ENCODE measurements at regions not wholly inside any gene's neighbourhood (a gene's known extent, or its start where the extent isn't known, plus 50 kb on each side); places are given as distances from the start of the nearest gene placed in this dataset.

DNA sequence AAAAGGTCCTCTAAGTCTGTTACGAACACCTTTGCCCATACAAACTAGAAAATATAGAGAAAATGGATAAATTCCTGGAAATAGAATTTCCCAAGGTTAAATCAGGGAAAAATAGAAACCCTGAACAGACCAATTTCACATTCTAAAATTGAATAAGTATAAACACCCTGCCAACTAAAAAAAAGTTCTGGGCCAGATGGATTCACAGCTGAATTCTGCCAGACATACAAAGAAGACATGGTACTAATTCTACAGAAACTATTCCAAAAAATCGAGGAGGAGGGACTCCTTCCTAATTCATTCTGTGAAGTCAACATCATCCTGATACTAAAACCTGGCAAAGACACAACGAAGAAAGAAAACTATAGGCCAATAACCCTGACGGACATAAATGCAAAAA, 400.4 kb upstream of the SEMA3A start:
- no peak for TF ChIP-seq YY1 (IDR thresholded peaks at IDR 0.05; ENCODE audit: low read depth)
- TF ChIP-seq JUND (IDR thresholded peaks at IDR 0.05), result no peak
- no peak for TF ChIP-seq RAD21 (IDR thresholded peaks at IDR 0.05; ENCODE audit: low read length)
- TF ChIP-seq, protein P1, sequence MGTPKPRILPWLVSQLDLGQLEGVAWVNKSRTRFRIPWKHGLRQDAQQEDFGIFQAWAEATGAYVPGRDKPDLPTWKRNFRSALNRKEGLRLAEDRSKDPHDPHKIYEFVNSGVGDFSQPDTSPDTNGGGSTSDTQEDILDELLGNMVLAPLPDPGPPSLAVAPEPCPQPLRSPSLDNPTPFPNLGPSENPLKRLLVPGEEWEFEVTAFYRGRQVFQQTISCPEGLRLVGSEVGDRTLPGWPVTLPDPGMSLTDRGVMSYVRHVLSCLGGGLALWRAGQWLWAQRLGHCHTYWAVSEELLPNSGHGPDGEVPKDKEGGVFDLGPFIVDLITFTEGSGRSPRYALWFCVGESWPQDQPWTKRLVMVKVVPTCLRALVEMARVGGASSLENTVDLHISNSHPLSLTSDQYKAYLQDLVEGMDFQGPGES (IDR thresholded peaks at IDR 0.05; ENCODE audit: low read depth, low read length), result no peak
- TF ChIP-seq, protein P2, sequence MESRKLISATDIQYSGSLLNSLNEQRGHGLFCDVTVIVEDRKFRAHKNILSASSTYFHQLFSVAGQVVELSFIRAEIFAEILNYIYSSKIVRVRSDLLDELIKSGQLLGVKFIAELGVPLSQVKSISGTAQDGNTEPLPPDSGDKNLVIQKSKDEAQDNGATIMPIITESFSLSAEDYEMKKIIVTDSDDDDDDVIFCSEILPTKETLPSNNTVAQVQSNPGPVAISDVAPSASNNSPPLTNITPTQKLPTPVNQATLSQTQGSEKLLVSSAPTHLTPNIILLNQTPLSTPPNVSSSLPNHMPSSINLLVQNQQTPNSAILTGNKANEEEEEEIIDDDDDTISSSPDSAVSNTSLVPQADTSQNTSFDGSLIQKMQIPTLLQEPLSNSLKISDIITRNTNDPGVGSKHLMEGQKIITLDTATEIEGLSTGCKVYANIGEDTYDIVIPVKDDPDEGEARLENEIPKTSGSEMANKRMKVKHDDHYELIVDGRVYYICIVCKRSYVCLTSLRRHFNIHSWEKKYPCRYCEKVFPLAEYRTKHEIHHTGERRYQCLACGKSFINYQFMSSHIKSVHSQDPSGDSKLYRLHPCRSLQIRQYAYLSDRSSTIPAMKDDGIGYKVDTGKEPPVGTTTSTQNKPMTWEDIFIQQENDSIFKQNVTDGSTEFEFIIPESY (IDR thresholded peaks at IDR 0.05; ENCODE audit: borderline replicate concordance, low read depth), result no peak
- no peak for TF ChIP-seq GATA2 (CRISPR knock-in tag; IDR thresholded peaks at IDR 0.05)
- TF ChIP-seq EZH2phosphoT487 (IDR thresholded peaks at IDR 0.05; ENCODE audit: borderline replicate concordance, low read depth), result no peak
- TF ChIP-seq, protein P3, sequence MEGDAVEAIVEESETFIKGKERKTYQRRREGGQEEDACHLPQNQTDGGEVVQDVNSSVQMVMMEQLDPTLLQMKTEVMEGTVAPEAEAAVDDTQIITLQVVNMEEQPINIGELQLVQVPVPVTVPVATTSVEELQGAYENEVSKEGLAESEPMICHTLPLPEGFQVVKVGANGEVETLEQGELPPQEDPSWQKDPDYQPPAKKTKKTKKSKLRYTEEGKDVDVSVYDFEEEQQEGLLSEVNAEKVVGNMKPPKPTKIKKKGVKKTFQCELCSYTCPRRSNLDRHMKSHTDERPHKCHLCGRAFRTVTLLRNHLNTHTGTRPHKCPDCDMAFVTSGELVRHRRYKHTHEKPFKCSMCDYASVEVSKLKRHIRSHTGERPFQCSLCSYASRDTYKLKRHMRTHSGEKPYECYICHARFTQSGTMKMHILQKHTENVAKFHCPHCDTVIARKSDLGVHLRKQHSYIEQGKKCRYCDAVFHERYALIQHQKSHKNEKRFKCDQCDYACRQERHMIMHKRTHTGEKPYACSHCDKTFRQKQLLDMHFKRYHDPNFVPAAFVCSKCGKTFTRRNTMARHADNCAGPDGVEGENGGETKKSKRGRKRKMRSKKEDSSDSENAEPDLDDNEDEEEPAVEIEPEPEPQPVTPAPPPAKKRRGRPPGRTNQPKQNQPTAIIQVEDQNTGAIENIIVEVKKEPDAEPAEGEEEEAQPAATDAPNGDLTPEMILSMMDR (IDR thresholded peaks at IDR 0.05), result no peak
- no peak for TF ChIP-seq RCOR1 (IDR thresholded peaks at IDR 0.05; ENCODE audit: low read length)
- TF ChIP-seq FOSL2 (IDR thresholded peaks at IDR 0.05; ENCODE audit: borderline replicate concordance, low read depth), result no peak
- TF ChIP-seq, protein P4, sequence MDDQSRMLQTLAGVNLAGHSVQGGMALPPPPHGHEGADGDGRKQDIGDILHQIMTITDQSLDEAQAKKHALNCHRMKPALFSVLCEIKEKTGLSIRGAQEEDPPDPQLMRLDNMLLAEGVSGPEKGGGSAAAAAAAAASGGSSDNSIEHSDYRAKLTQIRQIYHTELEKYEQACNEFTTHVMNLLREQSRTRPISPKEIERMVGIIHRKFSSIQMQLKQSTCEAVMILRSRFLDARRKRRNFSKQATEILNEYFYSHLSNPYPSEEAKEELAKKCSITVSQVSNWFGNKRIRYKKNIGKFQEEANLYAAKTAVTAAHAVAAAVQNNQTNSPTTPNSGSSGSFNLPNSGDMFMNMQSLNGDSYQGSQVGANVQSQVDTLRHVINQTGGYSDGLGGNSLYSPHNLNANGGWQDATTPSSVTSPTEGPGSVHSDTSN (IDR thresholded peaks at IDR 0.05), result no peak
- no peak for TF ChIP-seq FOXJ3 (CRISPR knock-in tag; IDR thresholded peaks at IDR 0.05)
- TF ChIP-seq GABPA (IDR thresholded peaks at IDR 0.05; ENCODE audit: low read depth), result no peak
- TF ChIP-seq, protein P5, sequence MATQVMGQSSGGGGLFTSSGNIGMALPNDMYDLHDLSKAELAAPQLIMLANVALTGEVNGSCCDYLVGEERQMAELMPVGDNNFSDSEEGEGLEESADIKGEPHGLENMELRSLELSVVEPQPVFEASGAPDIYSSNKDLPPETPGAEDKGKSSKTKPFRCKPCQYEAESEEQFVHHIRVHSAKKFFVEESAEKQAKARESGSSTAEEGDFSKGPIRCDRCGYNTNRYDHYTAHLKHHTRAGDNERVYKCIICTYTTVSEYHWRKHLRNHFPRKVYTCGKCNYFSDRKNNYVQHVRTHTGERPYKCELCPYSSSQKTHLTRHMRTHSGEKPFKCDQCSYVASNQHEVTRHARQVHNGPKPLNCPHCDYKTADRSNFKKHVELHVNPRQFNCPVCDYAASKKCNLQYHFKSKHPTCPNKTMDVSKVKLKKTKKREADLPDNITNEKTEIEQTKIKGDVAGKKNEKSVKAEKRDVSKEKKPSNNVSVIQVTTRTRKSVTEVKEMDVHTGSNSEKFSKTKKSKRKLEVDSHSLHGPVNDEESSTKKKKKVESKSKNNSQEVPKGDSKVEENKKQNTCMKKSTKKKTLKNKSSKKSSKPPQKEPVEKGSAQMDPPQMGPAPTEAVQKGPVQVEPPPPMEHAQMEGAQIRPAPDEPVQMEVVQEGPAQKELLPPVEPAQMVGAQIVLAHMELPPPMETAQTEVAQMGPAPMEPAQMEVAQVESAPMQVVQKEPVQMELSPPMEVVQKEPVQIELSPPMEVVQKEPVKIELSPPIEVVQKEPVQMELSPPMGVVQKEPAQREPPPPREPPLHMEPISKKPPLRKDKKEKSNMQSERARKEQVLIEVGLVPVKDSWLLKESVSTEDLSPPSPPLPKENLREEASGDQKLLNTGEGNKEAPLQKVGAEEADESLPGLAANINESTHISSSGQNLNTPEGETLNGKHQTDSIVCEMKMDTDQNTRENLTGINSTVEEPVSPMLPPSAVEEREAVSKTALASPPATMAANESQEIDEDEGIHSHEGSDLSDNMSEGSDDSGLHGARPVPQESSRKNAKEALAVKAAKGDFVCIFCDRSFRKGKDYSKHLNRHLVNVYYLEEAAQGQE (IDR thresholded peaks at IDR 0.05; ENCODE audit: low read depth, low read length), result no peak
- TF ChIP-seq ELF1 (IDR thresholded peaks at IDR 0.05), result no peak
- TF ChIP-seq, protein P6, sequence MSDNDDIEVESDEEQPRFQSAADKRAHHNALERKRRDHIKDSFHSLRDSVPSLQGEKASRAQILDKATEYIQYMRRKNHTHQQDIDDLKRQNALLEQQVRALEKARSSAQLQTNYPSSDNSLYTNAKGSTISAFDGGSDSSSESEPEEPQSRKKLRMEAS (IDR thresholded peaks at IDR 0.05; ENCODE audit: low read depth), result no peak
- no peak overlapping the region for H3K27ac ChIP-seq (ENCODE audit: low read depth in 2 of 2, low read length in 1 of 2)
- no peaks in the 10 kb centered on the region for H3K9me3 ChIP-seq
- H3K9ac ChIP-seq, result no peak overlapping the region
- H3K79me2 ChIP-seq (ENCODE audit: insufficient read depth), result no peaks in the 10 kb centered on the region
- WGBS (ENCODE audit: low lambda C conversion rate), result 70% methylated on average over 4 of the region's 4 CpGs
- H3K4me3 ChIP-seq (ENCODE audit: low read depth in 2 of 2, low read length in 1 of 2), result no peak overlapping the region
- DNase-seq, result no peak
- H3K36me3 ChIP-seq (replicated peaks in 1 of 2; ENCODE audit: control insufficient read depth in 1 of 2, insufficient read depth in 2 of 2, low read length in 1 of 2), result no peaks in the 10 kb centered on the region
- no peaks in the 10 kb centered on the region for H4K20me1 ChIP-seq (ENCODE audit: insufficient read depth)
- no peaks in the 10 kb centered on the region for H3K4me1 ChIP-seq (ENCODE audit: control insufficient read depth in 1 of 2, insufficient read depth in 2 of 2, low read depth in 1 of 2, low read length in 1 of 2)
- CTCF ChIA-PET, result interaction anchor here (1.3 kb wide), 1 partner anchor 15 kb away, joined by 3 read pairs; no protein-coding TSS in a partner anchor
- H3K4me2 ChIP-seq, result no peak overlapping the region
- POLR2A ChIA-PET, result interaction anchor here (0.6 kb wide), 1 partner anchor 524 kb away, joined by 7 read pairs; no protein-coding TSS in a partner anchor
- no peaks in the 10 kb centered on the region for H3K27me3 ChIP-seq (ENCODE audit: insufficient read depth)
- no peaks in the 10 kb centered on the region for H3F3A ChIP-seq (replicated peaks; ENCODE audit: insufficient read depth)
- H2AFZ ChIP-seq (ENCODE audit: low read depth), result no peak overlapping the region
- no peaks in the 10 kb centered on the region for H3K9me2 ChIP-seq
